AG09309 (cell line): ENCODE measurements at regions not wholly inside any gene's neighbourhood (a gene's known extent, or its start where the extent isn't known, plus 50 kb on each side); places are given as distances from the start of the nearest gene placed in this dataset.

ENCODE experiments used
- DNase-seq: peaks from one replicate; pipeline ENCODE4 v3.0.0-alpha.2; 2010; ENCODE audit warnings: low read depth
- H3K4me3 ChIP-seq: 2 replicates; pipeline ENCODE4 v1.5.1; 2011; ENCODE audit warnings: mild to moderate bottlenecking, low read depth, low read length, moderate library complexity; ENCODE audit not compliant: control insufficient read depth
- TF ChIP-seq, protein P1 (sequence below): IDR thresholded peaks from 2 replicates; pipeline ENCODE4 v1.5.1; 2011; ENCODE audit warnings: mild to moderate bottlenecking, low read depth, low read length, inconsistent platforms; ENCODE audit not compliant: insufficient read depth, control insufficient read depth; ENCODE audit errors: missing control alignments

DNA sequence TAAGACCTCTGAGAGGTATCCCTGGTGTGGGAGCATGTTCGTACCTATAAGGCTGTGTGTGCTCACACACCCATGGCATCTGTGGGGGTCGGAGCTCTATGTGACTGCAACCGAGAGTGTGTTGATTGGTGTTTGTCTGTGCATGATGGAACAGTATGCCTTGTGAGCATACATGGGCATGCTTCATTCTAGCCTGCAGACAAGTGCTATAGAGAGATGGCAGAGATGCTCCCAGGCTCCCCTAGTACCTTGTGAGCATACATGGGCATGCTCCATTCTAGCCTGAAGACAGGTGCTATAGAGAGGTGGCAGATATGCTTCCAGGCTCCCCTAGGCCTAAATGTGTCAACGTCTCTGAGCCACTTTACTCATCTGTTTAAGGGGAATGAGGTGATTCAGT, 447.5 kb downstream of the INSC start:
- no peak for DNase-seq
- H3K4me3 ChIP-seq, result no peak overlapping the region
- TF ChIP-seq, protein P1, sequence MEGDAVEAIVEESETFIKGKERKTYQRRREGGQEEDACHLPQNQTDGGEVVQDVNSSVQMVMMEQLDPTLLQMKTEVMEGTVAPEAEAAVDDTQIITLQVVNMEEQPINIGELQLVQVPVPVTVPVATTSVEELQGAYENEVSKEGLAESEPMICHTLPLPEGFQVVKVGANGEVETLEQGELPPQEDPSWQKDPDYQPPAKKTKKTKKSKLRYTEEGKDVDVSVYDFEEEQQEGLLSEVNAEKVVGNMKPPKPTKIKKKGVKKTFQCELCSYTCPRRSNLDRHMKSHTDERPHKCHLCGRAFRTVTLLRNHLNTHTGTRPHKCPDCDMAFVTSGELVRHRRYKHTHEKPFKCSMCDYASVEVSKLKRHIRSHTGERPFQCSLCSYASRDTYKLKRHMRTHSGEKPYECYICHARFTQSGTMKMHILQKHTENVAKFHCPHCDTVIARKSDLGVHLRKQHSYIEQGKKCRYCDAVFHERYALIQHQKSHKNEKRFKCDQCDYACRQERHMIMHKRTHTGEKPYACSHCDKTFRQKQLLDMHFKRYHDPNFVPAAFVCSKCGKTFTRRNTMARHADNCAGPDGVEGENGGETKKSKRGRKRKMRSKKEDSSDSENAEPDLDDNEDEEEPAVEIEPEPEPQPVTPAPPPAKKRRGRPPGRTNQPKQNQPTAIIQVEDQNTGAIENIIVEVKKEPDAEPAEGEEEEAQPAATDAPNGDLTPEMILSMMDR, result no peak

DNA sequence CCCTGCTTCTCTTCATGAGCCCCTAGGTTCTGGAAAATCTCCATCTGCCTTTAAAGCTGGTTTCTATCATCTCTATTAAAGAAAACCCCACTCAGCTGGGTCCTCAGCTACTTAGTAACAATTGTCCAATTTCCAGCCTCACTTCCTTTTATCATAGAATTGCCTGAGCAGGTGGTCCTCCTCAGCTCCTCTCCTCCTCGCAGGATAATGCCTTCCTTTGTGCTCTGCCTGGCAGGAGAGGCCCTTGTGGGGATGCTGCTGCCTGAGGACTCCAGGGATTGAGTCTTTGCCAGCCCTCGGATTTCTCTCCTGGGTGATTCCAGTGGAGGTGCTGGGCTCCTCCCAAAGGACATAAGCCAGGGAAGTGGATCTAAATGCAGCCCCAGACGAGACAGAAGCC, 448.3 kb downstream of the INSC start:
- no peak overlapping the region for H3K4me3 ChIP-seq
- DNase-seq, result no peak
- TF ChIP-seq, protein P1, result no peak

DNA sequence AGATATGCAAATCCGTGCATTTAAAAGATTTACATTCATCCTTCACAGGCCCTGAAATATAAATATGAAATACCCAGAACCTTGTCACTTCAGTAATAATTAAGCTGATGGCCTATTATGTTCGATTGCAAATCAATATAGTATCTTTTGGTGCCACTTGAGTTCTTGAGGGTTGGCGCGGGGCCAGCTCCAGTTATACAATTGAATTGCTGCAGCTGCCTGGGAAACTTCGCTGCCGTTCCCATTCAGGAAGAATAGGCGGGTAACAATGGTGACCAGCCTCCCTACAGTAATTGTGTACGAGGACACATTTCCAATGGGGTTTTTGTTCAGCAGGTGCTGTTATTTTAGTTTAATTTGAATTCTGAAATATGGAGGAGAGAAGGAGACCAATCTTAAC, 451.2 kb downstream of the INSC start:
- TF ChIP-seq, protein P1, result no peak
- DNase-seq, result no peak
- H3K4me3 ChIP-seq, result no peak overlapping the region

DNA sequence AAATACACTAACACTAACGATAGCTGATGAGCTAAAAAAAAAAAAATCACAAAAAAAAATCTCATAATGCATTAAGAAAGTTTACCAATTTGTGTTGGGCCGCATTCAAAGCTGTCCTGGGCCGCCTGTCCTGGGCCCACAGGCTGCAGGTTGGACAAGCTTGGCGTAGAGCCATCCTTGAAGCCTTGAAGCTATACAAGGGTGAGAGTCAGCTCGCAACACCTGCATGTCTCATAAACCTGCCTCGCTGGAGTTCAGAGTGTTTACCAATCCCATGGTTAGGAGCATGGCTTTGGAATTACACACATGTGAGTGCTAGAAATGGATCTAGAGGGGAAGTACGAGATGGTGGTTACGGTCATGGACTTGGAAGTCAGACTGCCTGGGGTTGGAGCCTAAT, 453.7 kb downstream of the INSC start:
- DNase-seq, result no peak

DNA sequence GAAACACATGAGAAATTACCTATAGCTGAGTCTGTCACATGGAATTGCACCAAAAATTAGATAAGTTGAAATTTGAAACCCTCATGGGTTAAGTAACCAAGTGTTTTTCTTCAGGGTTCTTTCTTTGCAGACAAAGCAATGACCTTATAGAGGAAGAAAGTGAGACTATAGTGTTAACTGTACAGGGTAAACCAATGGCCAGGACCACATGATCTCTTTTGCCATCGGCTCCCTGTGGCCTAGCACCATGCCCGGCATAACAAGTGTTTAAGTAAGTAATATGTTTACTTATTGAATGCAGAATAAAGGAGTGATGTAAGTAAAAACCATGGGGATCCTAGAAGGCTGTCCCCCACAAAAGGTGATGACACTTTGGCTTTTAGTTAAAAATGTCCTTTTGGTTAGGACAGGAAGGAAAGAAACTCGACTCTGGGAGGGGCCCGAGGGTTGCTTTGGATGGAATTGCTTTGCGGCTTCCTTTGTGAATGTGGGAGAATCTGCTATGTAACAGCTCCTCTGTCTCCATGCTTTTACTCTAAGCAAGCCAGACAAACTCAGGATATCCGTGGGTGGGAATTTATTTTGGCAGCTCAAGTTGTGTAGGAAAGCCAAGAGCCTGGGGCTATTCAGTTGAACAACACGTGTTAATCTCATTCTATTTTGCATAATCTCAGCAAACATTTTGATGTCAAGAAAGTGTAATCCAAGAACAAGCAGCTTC, 454.7 kb downstream of the INSC start:
- H3K4me3 ChIP-seq, result no peak overlapping the region
- TF ChIP-seq, protein P1, result no peak
- DNase-seq, result no peak

More for the DNA sequence above, 453.7 kb downstream of the INSC start:
- TF ChIP-seq, protein P1, result no peak
- no peak overlapping the region for H3K4me3 ChIP-seq

DNA sequence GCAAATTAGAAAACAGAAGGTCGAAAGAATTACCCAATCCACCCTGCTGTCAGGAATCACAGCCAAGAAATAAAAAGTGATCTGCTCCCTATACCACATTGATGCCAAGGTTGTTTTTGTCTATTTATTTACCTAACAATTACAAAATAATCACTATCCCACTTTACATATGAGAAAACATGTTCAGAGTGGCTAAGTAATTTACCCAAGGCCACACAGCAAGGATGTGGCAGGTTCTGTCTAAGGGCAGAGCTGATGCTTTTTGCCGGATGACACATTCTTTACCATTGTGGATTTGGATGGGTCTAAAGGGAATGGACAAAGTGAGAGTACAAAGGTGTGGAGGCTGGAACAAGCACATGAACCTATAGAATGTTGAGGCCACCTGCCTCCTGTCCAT, 460.7 kb downstream of the INSC start:
- no peak for DNase-seq
- H3K4me3 ChIP-seq, result no peak overlapping the region
- TF ChIP-seq, protein P1, result no peak
